Erythroblast (primary cell): ENCODE measurements at regions not wholly inside any gene's neighbourhood (a gene's known extent, or its start where the extent isn't known, plus 50 kb on each side); places are given as distances from the start of the nearest gene placed in this dataset.

Experiments
- GATA1 ChIP-seq: IDR thresholded peaks from 2 replicates; pipeline ENCODE4 v1.6.1; 2011; ENCODE audit warnings: low read depth, mild to moderate bottlenecking, control low read depth, low read length, moderate library complexity
- POLR2A ChIP-seq: IDR thresholded peaks from 2 replicates; pipeline ENCODE4 v1.6.1; 2011; ENCODE audit warnings: mild to moderate bottlenecking, low read length

DNA sequence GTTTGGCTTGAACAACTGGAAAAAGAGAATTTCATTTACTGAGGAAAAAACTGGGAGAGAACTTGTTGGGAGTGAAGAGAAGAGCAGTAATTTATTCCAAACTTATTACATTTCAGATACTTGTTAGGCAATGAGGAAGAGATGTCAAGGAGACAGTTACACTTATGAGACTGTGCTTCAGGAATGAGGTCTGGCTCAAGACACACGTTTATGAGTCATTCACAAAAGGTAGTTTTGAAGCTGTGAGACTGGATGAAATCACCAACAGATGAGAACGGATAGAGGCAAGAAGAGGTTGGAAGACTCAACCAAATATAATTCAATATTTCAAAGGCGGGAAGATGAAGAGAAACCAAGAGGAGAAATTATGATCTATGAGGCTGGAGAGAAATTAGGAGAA lies 70.6 kb upstream of the DEFB112 start:
- TF ChIP-seq POLR2A = no peak
- TF ChIP-seq GATA1 = no peak
